M059J (cell line): ENCODE measurements at regions not wholly inside any gene's neighbourhood (a gene's known extent, or its start where the extent isn't known, plus 50 kb on each side); places are given as distances from the start of the nearest gene placed in this dataset.
"Not testable (repeated sequence)": the region's sequence is repeated elsewhere in the genome, so short reads cannot be mapped to it uniquely, and the experiment has no call there.

Experiments used
- DNase-seq: peaks from one replicate; pipeline ENCODE4 v3.0.0-alpha.2; 2012; ENCODE audit warnings: low read depth

- no peak for DNase-seq
Measured at GRCh38 chr10:29204070-29204800, 84.6 kb upstream of the LYZL1 start.

DNA sequence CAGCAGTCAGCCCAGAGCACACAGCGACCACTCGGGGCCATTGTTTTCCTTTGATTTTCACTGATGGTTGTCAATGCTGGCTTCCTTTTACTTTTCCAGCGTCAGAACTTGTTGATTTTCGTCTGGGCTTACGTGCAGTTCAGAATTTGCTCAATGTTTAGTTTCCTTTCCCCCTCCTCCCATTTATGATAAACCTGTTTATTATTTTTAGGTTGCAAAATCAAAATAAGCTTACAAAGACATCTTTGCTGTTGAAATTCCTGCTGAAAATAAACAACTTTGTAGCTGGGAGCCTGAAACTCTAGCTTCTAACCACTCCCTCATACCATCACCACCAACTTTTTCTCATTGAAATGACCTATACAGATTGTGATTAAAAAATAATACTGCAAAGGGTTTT, 83.1 kb upstream of the LYZL1 start:
- DNase-seq, result no peak

DNA sequence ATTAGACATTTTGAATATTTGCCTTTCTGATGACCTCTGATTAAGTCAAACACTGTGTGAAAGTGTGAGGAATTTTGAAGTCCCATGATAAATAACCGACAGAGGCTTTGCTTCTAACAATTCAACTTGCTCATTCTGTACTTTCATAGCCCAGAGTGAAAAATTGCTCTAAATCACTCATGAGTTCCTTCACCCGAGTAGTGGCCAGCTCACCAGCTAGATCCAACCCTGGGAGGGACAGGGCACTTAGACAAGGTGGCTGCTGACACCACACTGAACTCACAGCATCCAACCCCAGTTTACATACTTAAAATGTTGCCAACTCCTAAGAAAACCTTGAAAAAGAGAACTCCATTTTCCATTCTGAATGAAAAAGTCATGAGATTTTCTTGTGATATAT, 80.0 kb upstream of the LYZL1 start:
- DNase-seq, result no peak

DNA sequence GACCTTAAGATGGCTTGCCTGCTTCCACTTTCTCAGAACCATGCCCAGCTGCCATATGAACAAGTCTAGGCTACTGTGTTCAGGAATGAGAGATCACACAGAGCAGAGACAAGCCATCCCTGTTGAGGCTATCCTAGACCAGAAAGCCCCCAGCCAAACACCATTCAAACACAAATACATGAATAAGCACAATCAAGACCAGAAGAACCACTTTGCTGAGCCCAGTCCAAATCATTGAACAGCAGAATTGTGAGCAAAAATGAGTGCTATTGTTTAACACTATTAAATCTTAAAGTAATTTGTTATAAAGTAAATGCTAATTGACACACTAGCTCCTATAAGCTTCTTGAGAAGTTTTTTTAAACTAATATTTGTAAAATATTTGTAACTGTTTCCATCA, 79.0 kb upstream of the LYZL1 start:
- DNase-seq, result no peak

DNA sequence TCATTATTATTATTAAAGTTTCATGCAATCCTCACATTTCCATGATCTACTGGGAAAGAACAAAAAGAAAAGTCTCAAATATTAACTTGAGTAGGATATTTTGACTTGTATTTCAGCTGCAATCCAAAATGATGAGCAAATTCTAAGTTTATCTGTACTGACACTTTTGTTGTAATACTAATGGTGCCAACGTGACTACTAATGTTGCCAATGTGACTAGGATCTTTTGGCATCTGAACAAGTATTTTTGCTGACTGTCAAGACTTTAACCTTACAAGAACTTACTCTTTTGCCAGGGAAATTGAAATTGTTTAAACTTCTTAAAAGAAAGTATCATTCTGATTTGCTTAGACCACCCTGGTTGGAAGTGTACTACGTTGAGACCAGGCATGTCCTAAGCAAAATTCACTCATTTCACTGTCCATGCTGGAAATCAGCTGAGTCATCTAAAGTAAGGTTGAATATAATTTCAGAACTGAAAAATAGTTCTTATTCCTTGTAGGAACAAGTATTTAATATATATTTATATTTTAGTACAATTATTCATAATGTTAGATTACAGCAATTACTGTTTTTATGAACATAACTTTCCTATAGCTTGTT, 78.5 kb upstream of the LYZL1 start:
- peak; percentile 26 for DNase-seq

GRCh38 chr10:29212597-29212996, 76.3 kb upstream of the LYZL1 start:
- DNase-seq, result no peak

DNA sequence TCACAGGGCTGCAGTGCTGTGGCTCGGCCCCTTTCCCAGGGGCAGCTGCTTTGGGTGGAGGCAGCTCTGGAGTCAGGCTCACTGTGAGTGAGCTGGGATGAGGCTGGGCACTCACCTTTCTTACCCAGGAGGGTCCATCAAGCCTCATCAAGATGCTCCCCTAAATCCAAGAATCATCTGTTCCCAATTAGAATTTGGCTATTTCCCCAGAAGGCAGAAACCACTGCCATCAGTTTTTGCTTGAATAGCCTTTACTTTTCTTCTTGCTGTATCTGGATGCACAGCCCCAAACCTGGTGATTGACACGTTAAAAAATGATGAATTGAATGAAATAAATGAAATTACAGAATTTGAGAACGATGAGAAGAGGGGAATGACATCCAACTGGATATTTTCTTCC, 74.3 kb upstream of the LYZL1 start:
- DNase-seq, result no peak

DNA sequence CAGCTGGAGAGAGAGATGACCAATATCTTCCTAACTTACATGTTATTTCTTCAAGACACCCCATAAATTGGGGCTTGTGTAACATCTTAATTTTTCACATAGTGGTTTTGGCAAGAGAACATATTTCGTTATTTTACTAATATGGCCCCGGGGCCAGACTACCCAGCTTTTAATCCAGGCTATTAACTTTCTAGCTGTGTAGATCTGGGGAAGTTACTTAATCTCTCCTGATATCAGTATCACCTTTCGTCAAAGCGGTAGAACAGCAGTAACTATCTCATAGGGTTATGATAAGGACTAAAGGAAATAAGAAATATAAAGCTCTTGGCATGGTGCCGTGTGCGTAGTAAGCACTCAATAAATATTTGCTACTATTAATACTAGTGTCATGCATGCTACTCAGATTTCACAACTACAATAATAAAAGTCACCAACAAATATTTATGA, 71.6 kb upstream of the LYZL1 start:
- DNase-seq, result no peak

- DNase-seq, result no peak
Measured at GRCh38 chr10:29223326-29223725, 65.5 kb upstream of the LYZL1 start.

GRCh38 chr10:29224631-29225030, 64.2 kb upstream of the LYZL1 start:
- DNase-seq, result no peak

GRCh38 chr10:29227201-29227600, 61.7 kb upstream of the LYZL1 start:
- DNase-seq, result no peak

DNA sequence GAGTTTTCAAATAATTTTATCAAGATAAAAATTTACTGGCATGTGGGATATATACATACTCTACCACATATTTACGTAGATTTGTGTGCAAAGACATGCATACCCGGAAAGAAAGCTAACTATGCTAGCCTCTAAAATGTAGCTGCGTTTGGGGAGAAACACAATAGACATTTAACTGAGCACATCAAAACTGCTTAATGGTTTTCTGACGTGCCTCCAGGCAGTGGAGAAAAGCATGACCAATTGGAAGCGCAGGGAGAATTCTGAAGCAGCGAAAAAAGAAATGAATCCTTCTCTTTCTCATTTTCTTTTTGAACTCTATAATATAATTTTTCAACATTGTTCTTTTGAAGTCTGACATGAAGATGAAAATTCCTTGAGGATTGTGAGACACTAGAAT, 60.3 kb upstream of the LYZL1 start:
- no peak for DNase-seq

- DNase-seq, result no peak
Measured at GRCh38 chr10:29229258-29229705, 59.6 kb upstream of the LYZL1 start.

DNA sequence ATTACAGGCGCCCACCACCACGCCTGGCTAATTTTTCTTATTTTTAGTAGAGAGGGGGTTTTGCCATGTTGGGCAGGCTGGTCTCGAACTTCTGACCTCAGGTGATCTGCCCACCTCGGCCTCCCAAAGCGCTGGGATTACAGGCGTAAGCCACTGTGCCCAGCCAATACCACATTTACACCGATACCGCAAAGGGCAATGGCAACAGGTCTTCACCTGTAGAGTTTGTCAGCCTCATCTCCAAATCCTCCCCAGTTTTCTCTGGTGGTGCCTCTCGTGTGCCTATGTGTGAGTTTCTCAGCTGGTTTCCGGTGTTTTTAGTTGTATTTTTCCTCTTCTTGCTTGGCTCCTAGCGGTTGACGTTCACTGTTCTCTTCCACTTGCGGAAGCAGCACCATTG, 52.0 kb upstream of the LYZL1 start:
- not testable (repeated sequence) for DNase-seq

DNA sequence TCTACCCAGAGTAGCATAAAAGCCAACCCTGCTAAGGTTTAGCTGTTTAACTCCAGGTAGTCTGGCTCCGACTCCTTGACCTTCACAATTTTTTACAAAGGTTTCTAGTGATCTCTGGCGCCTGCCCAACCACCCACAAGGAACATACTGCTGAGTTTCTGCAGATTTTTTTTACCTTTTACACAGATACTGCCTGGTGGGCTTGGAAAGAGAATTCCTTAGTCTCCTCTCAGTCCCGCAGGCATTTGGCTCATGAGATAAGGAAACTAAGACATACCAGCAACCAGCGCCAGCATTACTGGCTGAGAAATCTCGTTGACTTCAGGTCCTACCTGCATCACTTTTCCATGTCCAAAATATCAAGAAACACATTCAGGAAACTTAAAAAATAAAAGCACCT, 51.1 kb upstream of the LYZL1 start:
- DNase-seq, result no peak

GRCh38 chr10:29238523-29239135, 50.2 kb upstream of the LYZL1 start:
- no peak for DNase-seq
